HG03442 (cell line): ENCODE measurements at regions not wholly inside any gene's neighbourhood (a gene's known extent, or its start where the extent isn't known, plus 50 kb on each side); places are given as distances from the start of the nearest gene placed in this dataset.
A peak's percentile ranks its signal among the peaks of the same experiment; 100 is the strongest.
"Not testable (repeated sequence)": the region's sequence is repeated elsewhere in the genome, so short reads cannot be mapped to it uniquely, and the experiment has no call there.

Experiments used
- ATAC-seq: cut with Tn5 transposase; IDR thresholded peaks from one replicate; pipeline ENCODE4 v1.9.1; 2021; ENCODE audit warnings: mild to moderate bottlenecking, moderate library complexity; ENCODE audit not compliant: unreplicated experiment

DNA sequence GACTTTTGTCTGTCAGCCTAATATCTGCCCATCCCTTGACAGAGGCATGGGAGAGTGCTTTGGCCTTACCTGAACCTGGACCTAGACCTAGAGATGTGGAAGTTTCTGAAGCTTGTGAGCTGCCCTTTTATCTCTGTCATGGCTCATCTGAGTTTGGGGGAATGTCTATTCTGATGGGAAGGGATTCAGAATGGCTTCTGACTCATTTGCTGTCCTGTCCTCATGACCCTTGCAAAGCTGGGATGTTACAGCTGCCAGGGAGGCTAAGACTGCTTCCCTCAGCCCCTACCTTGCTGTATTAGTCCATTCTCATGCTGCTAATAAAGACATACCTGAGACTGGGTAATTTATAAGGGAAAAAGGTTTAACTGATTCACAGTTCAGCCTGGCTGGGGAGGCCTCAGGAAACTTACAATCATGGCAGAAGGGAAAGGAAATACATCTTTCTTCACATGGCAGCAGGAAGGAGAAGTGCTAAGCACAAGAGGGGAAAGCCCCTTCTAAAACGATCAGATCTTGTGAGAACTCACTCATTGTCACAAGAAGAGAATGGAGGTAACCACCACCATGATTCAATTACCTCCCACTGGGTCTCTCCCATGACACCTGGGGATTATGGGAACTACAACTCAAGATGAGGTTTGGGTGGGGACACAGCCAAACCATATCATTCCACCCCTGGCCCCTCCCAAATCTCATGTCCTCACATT, 252.2 kb downstream of the ERMARD start:
- no peak for ATAC-seq

DNA sequence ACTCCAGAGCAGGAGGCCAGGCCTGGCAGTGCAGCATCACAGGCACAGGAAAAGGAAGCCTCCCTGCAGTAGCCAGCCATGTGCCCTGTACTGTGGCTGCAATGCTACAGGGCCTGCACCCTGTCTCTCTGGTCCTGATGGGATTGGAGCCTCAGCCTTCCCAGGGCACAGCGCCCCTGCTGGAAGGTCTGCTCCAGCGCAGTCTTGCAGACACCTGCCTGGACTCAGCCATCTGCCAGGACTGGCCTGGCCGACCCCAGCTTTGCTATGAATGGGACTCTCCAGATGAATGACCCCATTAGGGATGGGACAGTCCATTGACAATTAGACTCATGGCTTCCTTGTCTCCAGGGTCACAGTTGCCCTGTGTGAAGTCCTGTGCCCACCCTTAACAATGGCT, 251.6 kb downstream of the ERMARD start:
- ATAC-seq: no peak

DNA sequence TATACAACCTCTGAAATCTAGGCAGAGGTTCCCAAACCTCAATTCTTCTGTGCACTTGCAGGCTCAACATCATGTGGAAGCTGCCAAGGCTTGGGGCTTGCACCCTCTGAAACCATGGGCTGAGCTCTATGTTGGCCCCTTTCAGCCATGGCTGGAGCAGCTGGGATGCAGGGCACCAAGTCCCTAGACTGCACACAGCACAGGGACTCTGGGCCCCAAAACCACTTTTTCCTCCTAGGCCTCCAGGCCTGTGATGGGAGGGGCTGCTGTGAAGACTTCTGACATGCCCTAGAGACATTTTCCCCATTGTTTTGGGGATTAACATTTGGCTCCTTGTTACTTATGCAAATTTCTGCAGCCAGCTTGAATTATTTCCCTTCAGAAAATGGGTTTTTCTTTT, 250.4 kb downstream of the ERMARD start:
- not testable (repeated sequence) for ATAC-seq

DNA sequence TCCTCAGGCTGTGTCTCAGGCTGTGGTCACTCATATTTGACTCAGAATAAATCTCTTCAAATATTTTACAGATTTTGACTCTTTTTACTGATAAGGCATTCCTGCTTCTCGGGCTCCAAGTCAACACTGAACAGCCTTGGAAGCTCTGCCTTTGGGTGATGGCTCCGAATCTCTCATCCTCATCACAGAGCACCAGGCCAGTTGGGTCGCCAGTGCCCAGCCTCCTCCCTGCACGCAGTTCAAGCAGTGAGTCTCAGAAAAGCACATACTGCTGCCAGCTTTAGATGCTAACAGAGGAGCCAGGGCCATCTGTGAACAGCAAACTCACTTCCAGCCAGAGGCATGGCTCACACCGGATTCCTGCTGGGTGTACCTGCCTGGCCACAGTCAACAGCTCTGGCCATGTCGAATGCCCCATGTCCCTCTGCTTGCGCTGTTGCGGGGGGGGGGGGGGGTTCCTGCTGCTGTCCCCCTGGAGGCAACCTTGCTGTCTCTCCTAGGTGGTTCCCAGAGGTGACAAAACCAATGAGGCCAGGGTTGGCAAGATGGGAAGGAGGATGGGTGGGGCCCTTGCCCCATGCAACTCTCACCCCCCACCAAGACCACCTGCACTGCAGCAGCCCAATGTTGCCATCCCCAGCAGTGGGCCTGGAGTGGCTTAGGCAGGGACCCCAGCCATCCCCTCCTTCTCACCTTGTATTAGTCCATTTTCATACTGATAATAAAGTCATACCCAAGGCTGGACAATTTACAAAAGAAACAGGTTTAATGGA, 248.8 kb downstream of the ERMARD start:
- no peak for ATAC-seq

- ATAC-seq: no peak
Observed at GRCh38 chr6:169999367-169999766, 247.9 kb downstream of the ERMARD start.

GRCh38 chr6:169998457-169998856, 247.0 kb downstream of the ERMARD start:
- no peak for ATAC-seq

- no peak for ATAC-seq
Observed at GRCh38 chr6:169997930-169998218, 246.5 kb downstream of the ERMARD start.

DNA sequence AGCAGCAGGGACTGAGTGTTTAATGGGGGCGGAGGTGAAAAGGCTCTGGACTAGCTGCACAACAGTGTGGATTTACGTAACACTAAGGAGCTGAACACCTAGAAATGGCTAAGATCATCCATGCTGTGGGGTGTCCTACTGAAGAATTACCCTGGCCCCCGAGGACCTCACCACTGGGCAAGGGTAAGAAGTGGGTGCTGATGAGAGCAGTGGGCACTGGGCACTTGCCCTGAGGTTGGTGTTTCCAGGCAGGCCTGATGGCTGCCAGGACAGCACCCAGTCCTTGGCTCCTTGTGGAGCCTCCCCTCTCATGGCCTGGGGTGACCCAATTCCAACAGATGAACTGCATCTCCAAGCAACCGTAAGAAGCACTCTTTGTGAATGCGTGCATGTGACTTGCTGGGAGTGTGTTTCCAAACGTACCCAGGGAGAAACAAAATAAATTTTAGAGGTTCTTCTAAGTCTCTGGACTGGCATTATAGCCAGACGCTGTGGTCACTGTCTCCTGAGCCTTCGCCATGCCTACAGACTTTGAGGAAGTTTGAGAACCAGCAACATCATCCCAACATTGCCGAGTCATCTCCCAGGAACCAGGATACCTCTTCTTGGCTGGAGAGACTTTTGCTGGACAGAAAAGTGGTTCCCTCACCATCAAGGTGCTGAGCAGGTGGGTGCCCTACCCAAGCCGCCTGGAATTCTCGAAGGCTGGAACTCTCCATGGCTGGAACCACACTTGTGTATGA, 245.9 kb downstream of the ERMARD start:
- no peak for ATAC-seq

DNA sequence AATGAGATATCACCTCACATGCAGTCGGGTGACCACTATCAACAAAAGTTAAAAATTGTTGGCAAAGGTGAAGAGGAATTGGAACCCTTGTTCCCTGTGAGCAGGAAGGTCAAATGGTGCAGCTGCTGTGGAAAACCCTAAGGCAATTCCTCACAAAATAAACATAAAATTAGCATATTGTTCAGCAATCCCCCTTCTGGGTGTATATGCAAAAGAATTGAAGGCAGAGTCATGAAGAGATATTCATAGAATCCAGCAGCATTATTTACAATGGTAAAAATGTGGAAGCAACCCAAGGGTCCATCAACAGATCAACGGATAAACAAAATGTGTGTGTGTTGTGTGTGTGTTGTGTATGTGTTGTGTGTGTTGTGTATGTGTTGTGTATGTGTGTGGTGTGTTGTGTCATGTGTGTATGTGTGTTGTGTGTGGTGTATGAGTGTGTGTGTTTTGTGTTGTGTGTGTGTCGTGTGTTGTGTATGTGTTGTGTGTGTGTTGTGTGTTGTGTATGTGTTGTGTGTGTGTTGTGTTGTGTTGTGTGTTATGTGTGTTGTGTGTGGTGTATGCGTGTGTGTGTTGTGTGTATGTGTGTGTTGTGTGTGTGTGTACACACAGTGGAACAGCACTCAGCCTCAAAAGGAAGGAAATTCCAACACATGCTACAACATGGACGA, 245.1 kb downstream of the ERMARD start:
- ATAC-seq: no peak

DNA sequence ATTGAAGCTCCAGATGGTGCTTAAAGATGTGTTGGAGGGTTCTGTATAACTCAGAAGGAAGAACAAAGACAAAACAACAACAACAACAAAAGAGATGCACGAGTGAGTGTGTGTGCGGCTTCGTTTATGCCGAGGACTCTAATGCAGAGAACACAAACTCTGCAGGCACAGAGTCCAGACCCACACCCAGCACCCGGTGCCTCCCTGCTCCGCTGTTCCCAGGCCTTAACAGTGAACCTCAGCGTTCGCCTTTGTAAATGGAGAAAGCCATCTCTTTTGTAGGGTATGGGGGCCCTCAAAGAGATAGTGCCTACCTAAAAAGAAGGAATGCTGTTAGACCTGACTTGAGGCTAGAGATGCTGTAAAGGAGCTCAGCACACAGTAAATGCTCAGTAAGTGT, 243.3 kb downstream of the ERMARD start:
- no peak for ATAC-seq

GRCh38 chr6:169993861-169994481, 242.5 kb downstream of the ERMARD start:
- no peak for ATAC-seq

DNA sequence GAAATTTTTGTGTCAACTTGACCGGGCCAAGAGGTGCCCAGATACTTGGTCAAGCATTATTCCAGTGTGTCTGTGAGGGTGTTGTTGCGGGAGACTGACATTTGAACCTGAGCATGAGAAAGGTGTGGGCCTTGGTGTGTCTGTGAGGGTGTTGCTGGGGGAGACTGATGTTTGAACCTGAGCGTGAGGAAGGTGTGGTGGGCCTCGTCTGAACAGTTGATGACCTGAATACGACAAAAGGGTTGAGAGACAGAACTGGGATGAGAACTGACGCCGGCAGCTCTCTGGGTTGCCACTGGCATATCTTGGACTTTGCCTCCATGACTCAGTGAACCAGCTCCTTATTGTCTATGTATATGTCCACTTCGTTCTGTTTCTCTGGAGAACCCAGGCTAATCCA, 240.5 kb downstream of the ERMARD start:
- no peak for ATAC-seq

DNA sequence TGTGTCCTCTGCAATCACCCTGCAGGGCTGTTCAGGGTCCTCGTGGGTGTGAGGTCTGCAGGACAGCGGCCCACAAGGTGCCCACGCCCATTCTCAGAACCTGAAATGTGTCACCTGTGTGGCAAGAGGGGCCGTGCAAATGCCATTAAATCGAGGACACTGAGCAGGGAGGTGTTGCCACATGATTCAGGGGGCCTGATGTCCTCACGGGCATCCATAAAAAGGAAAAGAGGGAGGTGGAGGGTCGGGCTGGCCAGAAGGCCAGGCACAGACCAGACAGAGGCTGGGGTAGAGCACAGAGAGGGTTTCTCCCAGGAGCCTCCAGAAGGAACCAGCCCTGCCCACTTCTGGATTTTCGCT, 239.6 kb downstream of the ERMARD start:
- no peak for ATAC-seq

DNA sequence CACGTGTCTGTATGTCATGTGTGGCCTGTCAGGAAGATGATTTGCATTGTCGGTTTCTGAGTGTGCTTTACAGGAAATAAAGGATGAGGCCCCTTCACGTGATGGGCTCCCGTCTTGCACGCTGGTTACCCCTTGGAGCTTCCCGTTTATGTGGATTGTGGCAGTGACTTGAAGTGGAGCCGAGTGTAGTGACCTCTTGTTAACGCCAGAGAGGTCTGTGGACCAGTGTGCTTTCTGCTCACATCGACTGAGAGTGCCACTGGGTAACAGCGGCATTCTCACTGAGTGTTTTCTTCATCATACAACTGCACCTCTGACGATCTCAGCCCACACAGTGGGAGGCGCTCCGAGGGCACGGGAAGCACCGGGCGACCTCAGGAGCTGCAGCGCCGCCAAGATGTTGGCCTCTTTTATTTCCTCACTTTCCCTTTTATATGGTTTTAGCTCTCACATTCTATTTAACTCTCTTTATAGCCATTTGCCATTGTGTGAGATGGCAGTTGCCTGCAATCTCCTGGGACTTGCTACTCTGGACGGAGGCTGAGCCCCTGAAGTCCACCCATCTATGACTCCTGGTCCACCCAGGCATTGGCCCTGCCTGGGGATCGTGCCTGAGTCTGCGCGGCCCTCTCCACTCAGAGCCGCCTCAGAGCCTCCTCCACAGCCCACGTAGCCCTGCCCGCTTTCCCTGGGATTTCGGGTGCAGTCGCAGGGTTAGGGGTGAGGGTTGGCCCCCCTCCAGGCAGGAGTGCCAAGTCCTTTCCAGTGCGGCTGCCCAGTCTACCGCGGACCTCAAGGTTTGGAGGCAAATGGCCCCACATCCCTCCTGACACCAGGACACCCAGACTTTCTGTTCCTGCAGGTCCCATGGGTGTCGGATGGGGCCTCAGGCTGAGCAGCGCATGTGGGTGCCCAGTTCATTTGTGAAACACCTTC, 238.9 kb downstream of the ERMARD start:
- peak; percentile 64 for ATAC-seq

DNA sequence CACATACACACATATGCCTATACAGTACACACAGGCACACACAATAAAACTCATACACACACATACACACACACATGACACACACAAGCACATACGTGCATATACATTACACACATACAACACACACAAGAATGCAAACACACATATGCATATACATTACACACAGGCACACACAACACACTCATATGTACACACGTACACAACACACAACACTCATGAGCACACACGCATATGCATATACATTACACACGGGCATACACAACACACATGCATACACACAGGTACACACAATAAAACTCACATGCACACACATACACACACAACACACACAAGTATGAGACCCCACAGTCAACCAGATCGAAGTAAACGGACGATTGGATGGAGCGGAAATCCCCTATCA, 238.2 kb downstream of the ERMARD start:
- ATAC-seq: no peak

DNA sequence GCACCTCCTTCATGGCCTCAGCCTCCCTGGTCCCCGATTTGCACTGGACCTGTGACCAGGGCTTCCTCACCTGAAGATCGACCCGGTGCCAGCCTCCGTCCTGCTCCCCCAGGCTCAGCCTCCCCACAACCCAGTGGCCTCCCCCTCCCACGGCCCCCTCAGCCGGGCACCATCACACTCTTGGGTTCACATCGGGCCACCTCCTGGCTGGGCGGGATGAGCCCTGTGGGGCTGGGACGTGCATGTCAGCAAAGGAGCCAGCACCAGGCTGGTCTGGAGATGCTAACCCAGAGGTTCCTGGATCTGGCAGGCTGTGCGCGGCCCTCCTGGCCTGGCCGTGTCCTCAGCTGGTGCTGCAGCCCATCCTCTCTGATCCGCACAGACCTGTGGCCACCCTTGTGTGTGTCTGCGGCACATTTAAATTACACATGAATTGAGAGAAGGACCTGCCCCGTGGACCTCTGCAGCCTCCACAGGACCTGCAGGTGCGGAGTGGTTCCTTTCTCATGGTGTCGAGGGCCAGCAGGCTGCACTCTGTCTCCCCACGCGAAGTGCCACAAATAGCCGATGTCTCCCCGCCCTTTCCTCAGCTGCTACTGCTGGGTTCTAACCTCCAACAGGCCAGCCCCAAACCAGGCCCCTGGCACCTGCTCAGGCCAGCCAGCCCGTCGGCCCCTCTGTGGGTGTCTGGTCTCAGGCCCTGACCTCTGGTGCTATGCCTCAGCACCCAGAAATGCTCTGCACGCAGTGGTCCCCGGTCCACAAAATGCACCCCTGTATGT, 237.5 kb downstream of the ERMARD start:
- no peak for ATAC-seq

DNA sequence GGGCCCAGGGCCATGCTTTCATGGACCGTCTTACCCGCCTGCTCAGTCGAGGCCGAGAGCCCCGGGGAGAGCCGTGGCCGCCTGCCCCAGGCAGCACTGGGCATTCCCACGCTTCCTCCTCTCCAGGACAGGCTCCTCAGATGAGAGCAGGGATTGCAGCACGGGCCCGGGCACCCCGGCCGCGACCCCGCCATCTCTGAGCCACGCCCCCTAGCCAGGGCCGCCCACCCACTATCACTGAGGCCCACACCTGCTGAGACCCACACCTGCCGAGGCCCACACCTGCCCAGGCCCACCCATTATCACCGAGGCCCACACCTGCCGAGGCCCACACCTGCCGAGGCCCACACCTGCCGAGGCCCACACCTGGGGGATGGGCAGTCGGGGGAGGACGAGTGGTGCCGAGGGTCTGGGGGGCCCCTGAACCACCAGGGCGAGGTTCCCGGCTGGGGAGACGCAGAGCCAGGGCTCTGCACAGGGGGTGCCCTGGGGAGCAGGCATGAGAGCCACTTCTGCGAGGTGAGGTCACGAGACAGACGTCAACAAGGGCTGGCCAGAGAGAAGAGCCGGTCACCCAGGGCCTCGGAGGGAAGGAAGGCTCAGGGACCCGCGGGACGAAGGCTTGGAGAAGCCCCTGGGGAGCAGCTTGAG, 235.6 kb downstream of the ERMARD start:
- no peak for ATAC-seq

- ATAC-seq: no peak
Observed at GRCh38 chr6:169986171-169986847, 234.9 kb downstream of the ERMARD start.
